Brain microvascular endothelial cell (primary cell): ENCODE measurements at regions not wholly inside any gene's neighbourhood (a gene's known extent, or its start where the extent isn't known, plus 50 kb on each side); places are given as distances from the start of the nearest gene placed in this dataset.

Source experiments
- DNase-seq: peaks from one replicate; pipeline ENCODE4 v3.0.0-alpha.2; 2020
- H3K27ac ChIP-seq: fragments of 250-450 bp; sonication (Bioruptor Pico); 2 replicates; pipeline ENCODE4 v1.5.1; 2020; ENCODE audit warnings: mild to moderate bottlenecking, moderate library complexity
- H3K27me3 ChIP-seq: fragments of 250-450 bp; sonication (Bioruptor Pico); replicated peaks from 2 replicates; pipeline ENCODE4 v1.5.1; 2020; ENCODE audit warnings: mild to moderate bottlenecking
- H3K36me3 ChIP-seq: fragments of 250-450 bp; sonication (Bioruptor Pico); replicated peaks from 2 replicates; pipeline ENCODE4 v1.5.1; 2020; ENCODE audit warnings: mild to moderate bottlenecking
- H3K4me3 ChIP-seq: 2 replicates; pipeline ENCODE4 v1.5.1; 2011; ENCODE audit warnings: low read depth, mild to moderate bottlenecking, control low read depth, low read length, moderate library complexity
- in situ Hi-C: cut with HindIII; loops from 2 replicates; pipeline ENCODE4 v1.10.0; 2017; ENCODE audit warnings: low sequenced_read_pairs, low pct_ligation_motif_present
- TF ChIP-seq, protein P1 (sequence below): IDR thresholded peaks from 2 replicates; pipeline ENCODE4 v1.5.1; 2011; ENCODE audit warnings: low read depth, mild to moderate bottlenecking, moderate library complexity, low read length, control low read depth, inconsistent platforms; ENCODE audit errors: missing control alignments

DNA sequence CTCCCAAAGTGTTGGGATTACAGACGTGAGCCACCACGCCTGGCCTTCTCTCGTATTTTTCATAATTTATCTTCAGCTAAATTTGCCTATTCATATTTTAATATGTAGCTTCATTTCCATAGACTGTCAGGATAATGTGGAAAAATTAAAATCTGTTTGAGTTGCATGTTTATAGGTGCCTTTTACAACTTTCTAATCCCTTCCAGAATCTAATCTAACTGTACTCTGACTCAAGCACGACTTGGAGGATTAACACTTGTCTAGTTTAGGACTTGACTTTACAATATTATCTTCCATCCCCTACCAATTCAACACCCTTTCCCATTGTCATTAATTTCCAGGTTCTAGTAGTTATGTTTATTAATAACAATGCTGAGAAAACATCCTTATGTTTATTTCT, 1761.5 kb downstream of the MAT2B start:
- TF ChIP-seq, protein P1, sequence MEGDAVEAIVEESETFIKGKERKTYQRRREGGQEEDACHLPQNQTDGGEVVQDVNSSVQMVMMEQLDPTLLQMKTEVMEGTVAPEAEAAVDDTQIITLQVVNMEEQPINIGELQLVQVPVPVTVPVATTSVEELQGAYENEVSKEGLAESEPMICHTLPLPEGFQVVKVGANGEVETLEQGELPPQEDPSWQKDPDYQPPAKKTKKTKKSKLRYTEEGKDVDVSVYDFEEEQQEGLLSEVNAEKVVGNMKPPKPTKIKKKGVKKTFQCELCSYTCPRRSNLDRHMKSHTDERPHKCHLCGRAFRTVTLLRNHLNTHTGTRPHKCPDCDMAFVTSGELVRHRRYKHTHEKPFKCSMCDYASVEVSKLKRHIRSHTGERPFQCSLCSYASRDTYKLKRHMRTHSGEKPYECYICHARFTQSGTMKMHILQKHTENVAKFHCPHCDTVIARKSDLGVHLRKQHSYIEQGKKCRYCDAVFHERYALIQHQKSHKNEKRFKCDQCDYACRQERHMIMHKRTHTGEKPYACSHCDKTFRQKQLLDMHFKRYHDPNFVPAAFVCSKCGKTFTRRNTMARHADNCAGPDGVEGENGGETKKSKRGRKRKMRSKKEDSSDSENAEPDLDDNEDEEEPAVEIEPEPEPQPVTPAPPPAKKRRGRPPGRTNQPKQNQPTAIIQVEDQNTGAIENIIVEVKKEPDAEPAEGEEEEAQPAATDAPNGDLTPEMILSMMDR, result no peak
- H3K27ac ChIP-seq, result no peak overlapping the region
- in situ Hi-C loops, result no loop called here

GRCh38 chr5:165272436-165272835, 1767.0 kb downstream of the MAT2B start:
- TF ChIP-seq, protein P1, result no peak
- no peak overlapping the region for H3K27ac ChIP-seq
- H3K36me3 ChIP-seq, result no peaks in the 10 kb centered on the region
- no peak overlapping the region for H3K4me3 ChIP-seq
- in situ Hi-C loops, result no loop called here
- no peaks in the 10 kb centered on the region for H3K27me3 ChIP-seq
- DNase-seq, result no peak

More for the DNA sequence above, 1761.5 kb downstream of the MAT2B start:
- Histone ChIP-seq H3K4me3 (no peak overlapping the region), H3K36me3 (no peaks in the 10 kb centered on the region), H3K27me3 (no peaks in the 10 kb centered on the region)
- no peak for DNase-seq

DNA sequence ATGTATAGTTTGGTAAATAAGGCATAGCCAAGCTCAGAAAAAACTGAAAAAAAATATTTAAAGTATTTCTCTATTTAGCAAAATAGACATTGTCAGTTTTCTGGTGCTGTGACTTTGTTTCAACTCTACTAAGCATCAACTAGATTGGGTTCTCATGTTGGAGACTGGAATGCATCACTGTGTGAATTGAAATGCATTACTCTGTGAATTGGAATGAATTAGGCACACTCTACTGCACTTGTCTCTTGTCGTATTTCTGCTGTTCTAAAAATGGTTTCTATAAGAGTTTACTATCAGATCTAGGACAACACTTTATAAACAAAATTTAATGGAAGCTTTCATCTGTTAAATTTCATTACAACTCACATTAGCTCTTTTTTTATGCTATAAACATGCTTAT, 1772.2 kb downstream of the MAT2B start:
- Histone ChIP-seq H3K4me3 (no peak overlapping the region), H3K36me3 (no peaks in the 10 kb centered on the region), H3K27ac (no peak overlapping the region), H3K27me3 (no peaks in the 10 kb centered on the region)
- TF ChIP-seq, protein P1, result no peak
- in situ Hi-C loops, result no loop called here
- no peak for DNase-seq

DNA sequence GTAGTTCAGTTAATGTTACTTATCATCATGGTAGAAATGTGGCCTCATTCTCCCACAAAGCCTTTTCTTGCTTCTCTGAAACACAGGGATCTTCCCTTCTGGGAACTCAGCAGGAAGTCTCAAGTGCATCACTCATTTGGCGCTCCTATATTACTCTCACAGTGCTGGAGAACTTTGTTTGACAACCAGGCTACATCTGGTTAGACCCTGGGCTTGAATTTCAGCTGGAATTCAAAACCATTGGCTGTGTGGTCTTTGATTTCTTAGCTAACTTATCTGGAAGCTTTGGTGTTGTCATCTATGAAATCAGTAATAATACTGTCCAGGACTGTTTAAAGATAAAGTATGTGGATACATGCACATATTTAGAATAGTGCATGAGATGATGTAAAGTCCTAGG, 1777.1 kb downstream of the MAT2B start:
- Histone ChIP-seq H3K36me3 (no peaks in the 10 kb centered on the region), H3K27ac (no peak overlapping the region), H3K4me3 (no peak overlapping the region), H3K27me3 (no peaks in the 10 kb centered on the region)
- TF ChIP-seq, protein P1, result no peak
- in situ Hi-C loops, result no loop called here
- DNase-seq, result no peak

DNA sequence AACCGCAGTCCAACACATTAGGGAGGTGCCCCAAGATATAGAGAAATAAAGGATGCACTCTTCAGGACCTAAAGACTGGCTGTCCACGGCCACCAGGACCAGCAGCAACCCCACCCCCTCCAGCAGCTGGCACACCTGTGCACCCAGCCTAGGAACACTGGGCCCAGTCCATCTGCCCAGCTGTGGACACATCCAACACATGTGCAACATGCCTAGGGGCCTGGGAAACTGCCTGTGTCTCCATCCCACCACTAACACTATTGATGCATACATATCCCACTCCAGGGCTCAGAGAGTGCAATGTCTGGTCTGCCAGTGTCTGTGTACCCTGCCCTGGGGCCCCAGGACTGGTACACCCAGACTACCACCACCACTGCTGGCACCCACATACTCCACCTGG, 1781.3 kb downstream of the MAT2B start:
- TF ChIP-seq, protein P1, result no peak
- Histone ChIP-seq H3K4me3 (no peak overlapping the region), H3K27me3 (no peaks in the 10 kb centered on the region), H3K36me3 (no peaks in the 10 kb centered on the region), H3K27ac (no peak overlapping the region)
- in situ Hi-C loops, result no loop called here
- DNase-seq, result no peak

- in situ Hi-C loops, result no loop called here
- no peak for DNase-seq
- TF ChIP-seq, protein P1, result no peak
- Histone ChIP-seq H3K27me3 (no peaks in the 10 kb centered on the region), H3K36me3 (no peaks in the 10 kb centered on the region), H3K4me3 (no peak overlapping the region), H3K27ac (no peak overlapping the region)
Observed at GRCh38 chr5:165290535-165290934, 1785.1 kb downstream of the MAT2B start.
